H9 (cell line): ENCODE measurements at regions not wholly inside any gene's neighbourhood (a gene's known extent, or its start where the extent isn't known, plus 50 kb on each side); places are given as distances from the start of the nearest gene placed in this dataset.

Experiments used
- DNase-seq: peaks from one replicate; pipeline ENCODE4 v3.0.0-alpha.2; 2017
- H2AFZ ChIP-seq: one replicate; pipeline ENCODE4 v1.6.1; 2013; ENCODE audit warnings: mild to moderate bottlenecking, low read length, control low read depth, moderate library complexity
- H2AK5ac ChIP-seq: 2 replicates; pipeline ENCODE4 v1.6.1; 2013; ENCODE audit warnings: low read length, control low read depth, mixed read lengths; ENCODE audit not compliant: insufficient read length
- H2BK120ac ChIP-seq: one replicate; pipeline ENCODE4 v1.6.1; 2013; ENCODE audit warnings: low read depth, mild to moderate bottlenecking, low read length, control low read depth, inconsistent platforms; ENCODE audit not compliant: poor library complexity, severe bottlenecking
- H2BK12ac ChIP-seq: 2 replicates; pipeline ENCODE4 v1.6.1; 2013; ENCODE audit warnings: low read length, control low read depth, mixed read lengths, low read depth; ENCODE audit not compliant: insufficient read length
- H2BK15ac ChIP-seq: 2 replicates; pipeline ENCODE4 v1.6.1; 2013; ENCODE audit warnings: low read depth, low read length, control low read depth
- H2BK20ac ChIP-seq: one replicate; pipeline ENCODE4 v1.6.1; 2013; ENCODE audit warnings: low read depth, mild to moderate bottlenecking, low read length, control low read depth, inconsistent platforms; ENCODE audit not compliant: poor library complexity, severe bottlenecking
- H2BK5ac ChIP-seq: 2 replicates; pipeline ENCODE4 v1.6.1; 2013; ENCODE audit warnings: low read length, control low read depth, mixed read lengths; ENCODE audit not compliant: insufficient read length
- H3K14ac ChIP-seq: 2 replicates; pipeline ENCODE4 v1.6.1; 2013; ENCODE audit warnings: low read length, control low read depth; ENCODE audit not compliant: insufficient read depth
- H3K18ac ChIP-seq: 2 replicates; pipeline ENCODE4 v1.6.1; 2013; ENCODE audit warnings: low read depth, mild to moderate bottlenecking, mixed read lengths, low read length, control low read depth; ENCODE audit not compliant: insufficient read length
- H3K23ac ChIP-seq: 2 replicates; pipeline ENCODE4 v1.6.1; 2013; ENCODE audit warnings: low read length, control low read depth, mixed read lengths, low read depth; ENCODE audit not compliant: insufficient read length
- H3K23me2 ChIP-seq: 2 replicates; pipeline ENCODE4 v1.6.1; 2013; ENCODE audit warnings: low read depth, mild to moderate bottlenecking, mixed read lengths, low read length, control low read depth; ENCODE audit not compliant: insufficient read length, poor library complexity, severe bottlenecking
- H3K27ac ChIP-seq: 2 replicates; pipeline ENCODE4 v1.5.1; 2013; ENCODE audit warnings: low read length, control low read depth, mixed read lengths, low read depth; ENCODE audit not compliant: insufficient read length
- H3K27me3 ChIP-seq: 2 replicates; pipeline ENCODE4 v1.6.1; 2013; ENCODE audit warnings: low read length, control low read depth, inconsistent platforms; ENCODE audit not compliant: insufficient read depth
- H3K4ac ChIP-seq: 2 replicates; pipeline ENCODE4 v1.6.1; 2013; ENCODE audit warnings: low read depth, mild to moderate bottlenecking, control low read depth, inconsistent platforms, low read length, moderate library complexity
- H3K4me1 ChIP-seq: 2 replicates; pipeline ENCODE4 v1.6.1; 2013; ENCODE audit warnings: low read length, control low read depth, inconsistent platforms; ENCODE audit not compliant: insufficient read depth
- H3K4me2 ChIP-seq: 2 replicates; pipeline ENCODE4 v1.6.1; 2013; ENCODE audit warnings: low read length, control low read depth, mixed read lengths; ENCODE audit not compliant: insufficient read length, insufficient read depth
- H3K56ac ChIP-seq: 2 replicates; pipeline ENCODE4 v1.6.1; 2013; ENCODE audit warnings: low read depth, mild to moderate bottlenecking, mixed read lengths, low read length, control low read depth; ENCODE audit not compliant: insufficient read length
- H3K79me1 ChIP-seq: 2 replicates; pipeline ENCODE4 v1.6.1; 2013; ENCODE audit warnings: low read depth, mild to moderate bottlenecking, moderate library complexity, low read length, control low read depth, inconsistent platforms; ENCODE audit not compliant: insufficient read depth, poor library complexity, severe bottlenecking
- H3K79me2 ChIP-seq: 2 replicates; pipeline ENCODE4 v1.6.1; 2013; ENCODE audit warnings: low read length, control low read depth, inconsistent platforms; ENCODE audit not compliant: insufficient read depth
- H3K9ac ChIP-seq: 2 replicates; pipeline ENCODE4 v1.6.1; 2013; ENCODE audit warnings: low read length, control low read depth, mixed read lengths; ENCODE audit not compliant: insufficient read length; ENCODE audit errors: extremely low read depth
- H3K9me3 ChIP-seq: one replicate; pipeline ENCODE4 v1.6.1; 2013; ENCODE audit warnings: low read depth, low read length, inconsistent platforms; ENCODE audit not compliant: control insufficient read depth
- H3T11ph ChIP-seq: one replicate; pipeline ENCODE4 v1.6.1; 2013; ENCODE audit warnings: mild to moderate bottlenecking, low read length, control low read depth, inconsistent platforms
- H4K20me1 ChIP-seq: one replicate; pipeline ENCODE4 v1.6.1; 2013; ENCODE audit not compliant: control insufficient read depth, insufficient read length, insufficient read depth
- H4K5ac ChIP-seq: 2 replicates; pipeline ENCODE4 v1.6.1; 2013; ENCODE audit warnings: low read depth, mild to moderate bottlenecking, mixed read lengths, low read length, control low read depth; ENCODE audit not compliant: insufficient read length
- H4K8ac ChIP-seq: replicated peaks from 2 replicates; pipeline ENCODE4 v1.6.1; 2013; ENCODE audit warnings: low read length, control low read depth, mixed read lengths, low read depth; ENCODE audit not compliant: insufficient read length
- H4K91ac ChIP-seq: 2 replicates; pipeline ENCODE4 v1.6.1; 2013; ENCODE audit warnings: low read depth, mild to moderate bottlenecking, moderate library complexity, mixed read lengths, low read length, control low read depth; ENCODE audit not compliant: insufficient read length
- H3K27ac Mint-ChIP-seq, 3 experiments: 2 replicates in 2 of 3; 3 replicates in 1 of 3; pipeline ENCODE4 v1.8.0; 2020 to 2021; ENCODE audit warnings: mixed read lengths in 3 of 3, mild to moderate bottlenecking in 1 of 3, moderate library complexity in 1 of 3
- H3K27me3 Mint-ChIP-seq: 2 replicates; pipeline ENCODE4 v1.8.0; 2021; ENCODE audit warnings: low read depth, mild to moderate bottlenecking, moderate library complexity, mixed read lengths
- H3K36me3 Mint-ChIP-seq, 3 experiments: 2 replicates in 2 of 3; 3 replicates in 1 of 3; pipeline ENCODE4 v1.8.0; 2020 to 2021; ENCODE audit warnings: low read depth in 3 of 3, mixed read lengths in 3 of 3; ENCODE audit not compliant: insufficient read depth in 1 of 3
- H3K4me1 Mint-ChIP-seq, 2 experiments: 2 replicates each; pipeline ENCODE4 v1.8.0; 2020; ENCODE audit warnings: mixed read lengths in 2 of 2
- H3K4me3 Mint-ChIP-seq, 2 experiments: 2 replicates in 1 of 2; 3 replicates in 1 of 2; pipeline ENCODE4 v1.8.0; 2020 to 2021; ENCODE audit warnings: mild to moderate bottlenecking in 2 of 2, mixed read lengths in 2 of 2, moderate library complexity in 1 of 2
- H3K9me3 Mint-ChIP-seq, 2 experiments: 2 replicates in 1 of 2; 3 replicates in 1 of 2; pipeline ENCODE4 v1.8.0; 2020; ENCODE audit warnings: mild to moderate bottlenecking in 2 of 2, mixed read lengths in 2 of 2, moderate library complexity in 1 of 2
- CTCF ChIP-seq: fragments of 200-600 bp; sonication (generic); conservative IDR thresholded peaks from 3 replicates; pipeline ENCODE4 v1.8.0; 2021; ENCODE audit warnings: antibody characterized with exemption, mild to moderate bottlenecking
- WGBS: extraction: QIAGEN DNeasy Blood & Tissue Kit; methylation state at CpG from one replicate; pipeline ENCODE4 v1.1.7; 2013; ENCODE audit warnings: missing lambda C conversion rate, low lambda C conversion rate, mixed read lengths; ENCODE audit not compliant: insufficient read length; ENCODE audit errors: extremely low coverage; 5-methylcytosine and 5-hydroxymethylcytosine counted together

GRCh38 chr10:65130162-65130758 is 1609.1 kb downstream of the REEP3 start:
- Mint-ChIP-seq H3K4me3 (no peak overlapping the region), H3K9me3 (no peaks in the 10 kb centered on the region), H3K27ac (no peak overlapping the region), H3K4me1 (no peaks in the 10 kb centered on the region), H3K27me3 (no peaks in the 10 kb centered on the region), H3K36me3 (no peaks in the 10 kb centered on the region)
- TF ChIP-seq CTCF, result no peak
- no peak for DNase-seq
- Histone ChIP-seq H2BK120ac (no peak overlapping the region), H3K23me2 (no peaks in the 10 kb centered on the region), H3K14ac (no peak overlapping the region), H2BK15ac (no peak overlapping the region), H3K9ac (no peak overlapping the region), H3K79me2 (no peaks in the 10 kb centered on the region), H4K20me1 (no peaks in the 10 kb centered on the region), H4K5ac (no peak overlapping the region), H2BK20ac (no peak overlapping the region), H4K8ac (no peak overlapping the region), H3K18ac (no peak overlapping the region), H2BK5ac (no peak overlapping the region), H3K4ac (no peak overlapping the region), H3K23ac (no peak overlapping the region), H2BK12ac (no peak overlapping the region), H2AFZ (no peak overlapping the region), H3K27me3 (no peaks in the 10 kb centered on the region), H4K91ac (no peak overlapping the region), H3K4me2 (no peak overlapping the region), H3K9me3 (no peaks in the 10 kb centered on the region), H3K4me1 (no peaks in the 10 kb centered on the region), H3K27ac (no peak overlapping the region), H3K56ac (no peak overlapping the region), H2AK5ac (no peak overlapping the region), H3K79me1 (no peaks in the 10 kb centered on the region), H3T11ph (no peak overlapping the region)
- no CpG with 5 or more reads among the region's 1 CpG for WGBS
